HG02571 (cell line): ENCODE measurements at regions not wholly inside any gene's neighbourhood (a gene's known extent, or its start where the extent isn't known, plus 50 kb on each side); places are given as distances from the start of the nearest gene placed in this dataset.

Source experiments
- ATAC-seq: cut with Tn5 transposase; IDR thresholded peaks from one replicate; pipeline ENCODE4 v1.9.1; 2021; ENCODE audit warnings: mild to moderate bottlenecking, moderate library complexity; ENCODE audit not compliant: unreplicated experiment

- ATAC-seq: no peak
Measured at GRCh38 chr1:200354243-200354642, 55.6 kb downstream of the ZNF281 start.

DNA sequence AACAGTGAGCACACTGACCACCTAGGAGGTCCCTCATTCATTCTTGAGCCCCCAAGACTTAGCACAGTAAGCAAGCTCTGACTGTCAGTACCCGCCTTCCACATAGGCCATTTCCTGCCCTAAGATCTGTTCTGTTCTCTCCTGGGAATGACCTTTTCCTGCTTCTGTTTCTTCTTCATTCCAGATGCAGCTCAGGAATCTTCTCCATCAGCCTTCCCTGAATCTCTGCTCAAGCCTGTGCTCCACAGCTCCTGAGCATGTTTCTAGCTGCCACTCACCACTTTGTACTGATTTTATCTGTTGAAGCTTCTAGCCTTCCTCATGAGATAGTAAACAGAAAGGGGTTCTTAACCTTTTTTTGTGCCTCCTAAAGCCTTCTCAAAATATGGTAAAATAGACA lies 56.6 kb downstream of the ZNF281 start:
- no peak for ATAC-seq

DNA sequence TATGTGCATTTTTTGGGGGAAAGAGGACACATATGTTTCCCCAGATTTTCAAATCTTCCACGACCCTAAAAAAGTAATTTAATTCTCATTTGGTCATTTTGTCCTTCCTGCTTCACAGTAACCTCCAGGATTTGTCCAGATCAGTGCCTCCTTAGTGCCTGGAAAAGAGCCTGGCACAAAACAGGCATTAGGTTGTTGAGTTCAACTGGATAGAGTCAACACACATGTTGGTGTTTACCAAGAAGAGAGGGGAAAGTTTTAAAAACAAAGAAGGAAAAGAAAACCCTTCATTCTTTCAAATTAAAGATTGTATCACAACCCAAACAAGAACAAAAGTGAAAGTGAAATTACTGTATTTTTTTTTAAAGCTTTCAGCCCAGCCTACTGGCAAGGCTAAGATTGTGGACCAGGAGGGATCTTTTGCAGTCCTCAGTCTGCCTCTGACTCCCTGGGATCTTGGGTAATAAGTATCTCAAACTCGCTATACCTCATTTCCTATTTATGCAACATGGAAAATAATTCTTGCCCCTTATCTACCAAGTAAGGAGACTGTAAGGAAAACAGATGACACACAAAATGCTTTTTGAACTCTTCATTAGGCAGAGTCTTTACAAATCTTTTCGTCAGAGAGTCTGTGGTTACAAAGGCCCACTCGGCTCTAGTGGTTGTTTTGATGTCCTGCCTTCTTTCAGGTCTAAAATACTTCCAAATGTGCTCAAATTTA lies 57.8 kb downstream of the ZNF281 start:
- ATAC-seq: peak; percentile 50

GRCh38 chr1:200351425-200351824 lies 58.4 kb downstream of the ZNF281 start:
- no peak for ATAC-seq

DNA sequence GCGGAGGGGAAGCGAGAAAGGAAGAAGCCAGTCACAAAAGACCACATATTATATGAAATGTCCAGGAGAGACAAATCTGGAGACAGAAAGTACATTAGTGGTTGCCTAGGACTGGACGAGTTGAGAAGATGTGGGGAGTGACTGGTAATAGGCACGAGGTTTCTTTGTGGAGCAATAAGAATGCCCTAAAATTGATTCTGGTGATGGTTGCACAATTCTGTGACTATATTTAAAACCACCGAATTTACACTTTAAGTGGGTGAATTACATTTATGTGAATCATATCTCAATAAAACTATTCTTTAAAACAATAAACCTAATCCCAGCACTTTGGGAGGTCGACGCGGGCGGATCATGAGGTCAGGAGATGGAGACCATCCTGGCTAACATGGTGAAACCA lies 63.1 kb downstream of the ZNF281 start:
- no peak for ATAC-seq

- no peak for ATAC-seq
Measured at GRCh38 chr1:200345520-200345919, 64.3 kb downstream of the ZNF281 start.

- no peak for ATAC-seq
Measured at GRCh38 chr1:200343874-200344273, 66.0 kb downstream of the ZNF281 start.

GRCh38 chr1:200342511-200343311 lies 67.1 kb downstream of the ZNF281 start:
- ATAC-seq: no peak

- no peak for ATAC-seq
Measured at GRCh38 chr1:200338451-200338850, 71.4 kb downstream of the ZNF281 start.

GRCh38 chr1:200337831-200338230 lies 72.0 kb downstream of the ZNF281 start:
- ATAC-seq: no peak

DNA sequence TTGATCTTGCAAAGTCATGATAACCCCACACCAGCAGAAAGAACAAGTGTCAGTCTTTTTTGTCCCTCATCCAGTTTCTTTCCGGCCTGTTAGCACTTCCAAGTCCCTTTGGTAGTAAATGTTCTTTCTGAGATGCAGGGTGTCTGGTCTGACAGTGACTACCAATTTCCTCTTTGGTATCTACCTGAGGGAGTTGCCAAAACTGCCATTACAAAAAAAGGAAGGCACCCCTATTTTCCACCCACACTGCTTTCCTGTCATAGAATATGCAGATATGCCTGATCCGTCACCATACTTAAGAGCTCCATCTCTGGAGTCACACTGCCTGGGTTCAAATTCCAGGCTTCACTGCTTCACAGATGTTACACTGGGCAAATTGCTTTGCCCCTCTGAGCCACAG lies 72.4 kb downstream of the ZNF281 start:
- ATAC-seq: no peak

DNA sequence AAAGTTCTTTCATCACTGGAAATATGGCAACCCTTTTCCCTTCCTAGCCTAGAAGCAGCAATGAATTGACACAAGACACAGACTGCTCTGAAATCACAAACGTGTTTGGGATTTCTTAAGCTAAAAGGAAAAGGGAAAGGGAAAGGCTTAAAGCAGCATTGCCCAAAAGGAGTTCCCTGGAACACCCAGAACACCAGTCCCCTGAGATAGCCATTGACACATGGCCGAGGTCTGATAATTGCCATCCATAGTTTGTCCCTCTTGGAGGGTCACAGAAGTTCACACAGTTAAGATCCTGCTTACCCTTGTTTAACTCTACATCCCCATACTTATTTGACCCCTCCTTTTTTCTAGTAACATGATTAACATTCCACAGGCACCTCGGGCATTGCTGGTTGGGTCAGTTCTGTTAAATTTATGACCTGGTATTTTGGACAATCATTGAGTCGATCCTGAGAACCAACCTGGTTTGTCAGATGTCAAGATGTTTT lies 72.9 kb downstream of the ZNF281 start:
- no peak for ATAC-seq

GRCh38 chr1:200336101-200336845 lies 73.6 kb downstream of the ZNF281 start:
- no peak for ATAC-seq

DNA sequence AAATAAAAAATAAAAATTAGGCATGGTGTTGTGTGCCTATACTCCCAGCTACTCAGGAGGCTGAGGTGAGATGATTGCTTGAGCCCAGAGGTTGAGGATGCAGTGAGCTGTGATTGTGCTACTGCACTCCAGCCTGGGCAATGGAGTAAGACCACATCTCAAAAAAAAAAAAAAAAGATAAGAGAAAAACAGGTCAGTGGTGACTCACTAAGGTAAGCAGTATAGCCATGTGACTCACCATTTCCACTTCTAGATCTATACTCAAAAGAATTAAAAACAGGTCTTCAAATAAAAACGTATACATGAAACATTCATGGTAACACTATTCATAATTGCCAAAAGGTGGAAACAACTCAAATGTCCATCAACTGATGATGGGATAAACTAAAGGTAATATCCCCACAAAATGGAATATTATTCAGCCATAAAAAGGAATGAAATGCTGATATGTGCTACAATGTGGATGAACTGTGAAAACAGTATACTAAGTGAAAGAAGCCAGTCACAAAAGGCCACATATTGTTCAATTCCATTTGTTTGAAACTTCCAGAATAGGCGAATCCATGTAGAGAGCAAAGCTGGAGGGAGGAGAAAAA lies 75.1 kb downstream of the ZNF281 start:
- ATAC-seq: no peak

DNA sequence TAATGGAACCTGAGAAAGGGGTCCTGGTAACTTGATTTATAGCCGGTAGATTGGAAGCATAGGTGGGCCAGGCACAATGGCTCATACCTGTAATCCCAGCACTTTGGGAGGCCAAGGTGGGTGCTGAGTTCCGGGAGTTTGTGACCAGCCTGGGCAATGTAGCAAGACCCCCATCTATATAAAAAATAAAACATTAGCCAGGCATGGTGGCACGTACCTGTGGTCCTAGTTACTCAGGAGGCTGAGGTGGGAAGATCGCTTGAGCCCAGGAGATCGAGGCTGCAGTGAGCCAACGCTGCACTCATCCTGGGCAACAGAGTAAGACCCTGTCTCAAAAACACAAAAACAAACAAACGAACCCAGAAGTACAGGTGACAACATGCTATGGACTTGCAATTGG lies 76.5 kb downstream of the ZNF281 start:
- no peak for ATAC-seq

DNA sequence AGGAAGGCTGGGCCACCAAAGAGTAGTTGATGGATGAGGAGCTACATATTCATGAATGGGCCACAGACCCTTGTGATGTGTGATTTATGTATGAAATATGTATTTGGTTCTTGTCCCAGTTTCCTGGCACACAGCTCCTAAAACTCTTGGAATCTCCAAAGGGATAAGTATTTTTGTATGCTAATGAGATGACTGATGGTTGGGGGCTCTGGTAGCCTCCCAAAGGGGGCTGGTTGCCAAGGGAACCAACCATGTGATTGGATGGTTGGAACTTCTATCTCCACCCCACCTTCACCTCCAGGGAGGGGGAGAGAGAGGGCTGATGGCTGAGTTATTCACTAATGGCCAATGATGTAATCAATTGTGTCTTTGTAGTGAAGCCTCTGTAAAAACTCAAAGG lies 77.1 kb downstream of the ZNF281 start:
- ATAC-seq: no peak

GRCh38 chr1:200330741-200331428 lies 79.0 kb downstream of the ZNF281 start:
- ATAC-seq: no peak

GRCh38 chr1:200329208-200329882 lies 80.5 kb downstream of the ZNF281 start:
- ATAC-seq: no peak

- ATAC-seq: no peak
Measured at GRCh38 chr1:200328379-200328778, 81.5 kb downstream of the ZNF281 start.

GRCh38 chr1:200323856-200324400 lies 85.9 kb downstream of the ZNF281 start:
- no peak for ATAC-seq
